HCT116 (cell line): ENCODE measurements at regions not wholly inside any gene's neighbourhood (a gene's known extent, or its start where the extent isn't known, plus 50 kb on each side); places are given as distances from the start of the nearest gene placed in this dataset.

Experiments
- ATAC-seq: fragments of 200-7000 bp; cut with Tn5 transposase; 2 replicates; pipeline ENCODE4 v1.9.1; 2020; ENCODE audit warnings: mild to moderate bottlenecking, moderate library complexity
- BruUV-seq: library from RNA; stranded (reverse); fragments of 400-500 nt; replicated peaks from 2 replicates; lab custom pipeline; 2021; lab: Mats Ljungman, UMichigan
- CTCF ChIA-PET: fragments of 300-600 bp; sonication (Branson Sonifier 250); formaldehyde crosslinking; loops from one replicate; lab custom pipeline; 2021; ENCODE audit warnings: antibody characterized with exemption; lab: Charles Lee
- POLR2A ChIA-PET: fragments of 300-600, 350-600 bp; sonication (Branson Sonifier 250); formaldehyde crosslinking; loops from one replicate; lab custom pipeline; 2021; ENCODE audit warnings: antibody characterized with exemption; lab: Charles Lee
- RAD21 ChIA-PET, 2 experiments: fragments of 300-600 bp; sonication (Branson Sonifier 250); formaldehyde crosslinking; loops; one replicate each; lab custom pipeline; 2023; ENCODE audit warnings: low total read pairs in 2 of 2; ENCODE audit not compliant: uncharacterized antibody in 2 of 2, unreplicated experiment in 2 of 2, low non-redundant PET in 1 of 2; lab: Charles Lee
- DNase-seq: peaks from one replicate; pipeline ENCODE4 v3.0.0-alpha.2; 2010; ENCODE audit warnings: low read depth, low spot score
- H2AFZ ChIP-seq: fragments of 200-600 bp; shearing (Covaris generic), sonication (generic); 2 replicates; pipeline ENCODE4 v1.6.1; 2017; ENCODE audit warnings: low read depth, mixed run types, mixed read lengths, antibody characterized with exemption, low read length; ENCODE audit not compliant: poor library complexity, severe bottlenecking
- H3K27ac ChIP-seq: 2 replicates; pipeline ENCODE4 v1.5.1; 2012; ENCODE audit warnings: low read depth, low read length
- H3K27me3 ChIP-seq: fragments of 200-600 bp; sonication (generic); 2 replicates; pipeline ENCODE4 v1.6.1; 2016; ENCODE audit warnings: mixed run types, low read length, mixed read lengths; ENCODE audit not compliant: insufficient read depth
- H3K36me3 ChIP-seq, 2 experiments: fragments of 200-500 bp in 1 of 2; fragments of 200-600 bp in 1 of 2; sonication (Bioruptor generic) in 1 of 2; sonication (generic) in 1 of 2; 2 replicates each; pipeline versions ENCODE4 v1.5.1 to v1.6.1; 2014 to 2016; ENCODE audit warnings: low read length in 2 of 2, inconsistent platforms in 1 of 2, mixed read lengths in 1 of 2, mixed run types in 1 of 2; ENCODE audit not compliant: insufficient read depth in 2 of 2, control insufficient read depth in 1 of 2
- H3K4me1 ChIP-seq, 2 experiments: fragments of 200-600 bp in 1 of 2; sonication (generic) in 1 of 2; 2 replicates each; pipeline versions ENCODE4 v1.5.1 to v1.6.1; 2012 to 2017; ENCODE audit warnings: low read length in 2 of 2, inconsistent platforms in 1 of 2, mild to moderate bottlenecking in 1 of 2, mixed read lengths in 1 of 2, mixed run types in 1 of 2, moderate library complexity in 1 of 2; ENCODE audit not compliant: insufficient read depth in 2 of 2, control insufficient read depth in 1 of 2
- H3K4me2 ChIP-seq: fragments of 200-600 bp; sonication (generic); 2 replicates; pipeline ENCODE4 v1.6.1; 2017; ENCODE audit warnings: mixed run types, low read length, mixed read lengths
- H3K4me3 ChIP-seq, 2 experiments: fragments of 200-600 bp in 1 of 2; sonication (generic) in 1 of 2; replicated peaks in 1 of 2; 2 replicates each; pipeline ENCODE4 v1.5.1; 2011 to 2016; ENCODE audit warnings: low read length in 2 of 2, control low read depth in 1 of 2, low read depth in 1 of 2, mild to moderate bottlenecking in 1 of 2, mixed read lengths in 1 of 2, mixed run types in 1 of 2
- H3K79me2 ChIP-seq: fragments of 200-600 bp; sonication (generic); 2 replicates; pipeline ENCODE4 v1.6.1; 2017; ENCODE audit warnings: mild to moderate bottlenecking, mixed run types, low read length, moderate library complexity, mixed read lengths; ENCODE audit not compliant: insufficient read depth
- H3K9ac ChIP-seq: fragments of 200-600 bp; sonication (generic); 2 replicates; pipeline ENCODE4 v1.6.1; 2016; ENCODE audit warnings: low read length, mixed read lengths
- H3K9me2 ChIP-seq: fragments of 200-600 bp; sonication (generic), shearing (Covaris generic); 2 replicates; pipeline ENCODE4 v1.6.1; 2017; ENCODE audit warnings: mixed run types, mild to moderate bottlenecking, moderate library complexity; ENCODE audit not compliant: insufficient read depth
- H3K9me3 ChIP-seq, 2 experiments: fragments of 200-500 bp in 1 of 2; fragments of 200-600 bp in 1 of 2; sonication (Bioruptor generic) in 1 of 2; sonication (generic) in 1 of 2; 2 replicates each; pipeline ENCODE4 v1.6.1; 2014 to 2017; ENCODE audit warnings: low read length in 2 of 2, mixed read lengths in 2 of 2, inconsistent platforms in 1 of 2, low read depth in 1 of 2, mild to moderate bottlenecking in 1 of 2, mixed run types in 1 of 2, moderate library complexity in 1 of 2; ENCODE audit not compliant: control insufficient read depth in 1 of 2, insufficient read depth in 1 of 2
- H4K20me1 ChIP-seq: fragments of 200-600 bp; sonication (generic), shearing (Covaris generic); 2 replicates; pipeline ENCODE4 v1.6.1; 2017; ENCODE audit warnings: mixed run types, mild to moderate bottlenecking, moderate library complexity; ENCODE audit not compliant: insufficient read depth
- EGR1 ChIP-seq: IDR thresholded peaks from 2 replicates; pipeline ENCODE4 v1.6.1; 2012; ENCODE audit warnings: low read depth
- EZH2phosphoT487 ChIP-seq: fragments of 200-600 bp; IDR thresholded peaks from 2 replicates; pipeline ENCODE4 v1.6.1; 2018; ENCODE audit warnings: antibody characterized with exemption, borderline replicate concordance
- FOSL1 ChIP-seq: IDR thresholded peaks from 2 replicates; pipeline ENCODE4 v1.6.1; 2012; ENCODE audit warnings: low read depth
- POLR2A ChIP-seq: IDR thresholded peaks from 2 replicates; pipeline ENCODE4 v1.7.0; 2011; ENCODE audit warnings: borderline replicate concordance; ENCODE audit not compliant: insufficient read depth, insufficient read length; ENCODE audit errors: extremely low read depth
- POLR2AphosphoS5 ChIP-seq: IDR thresholded peaks from 2 replicates; pipeline ENCODE4 v1.6.1; 2011; ENCODE audit warnings: mild to moderate bottlenecking, low read depth, low read length, moderate library complexity
- RAD21 ChIP-seq: IDR thresholded peaks from 2 replicates; pipeline ENCODE4 v1.6.1; 2012; ENCODE audit warnings: low read depth, mild to moderate bottlenecking
- SP1 ChIP-seq: IDR thresholded peaks from 2 replicates; pipeline ENCODE4 v1.6.1; 2012; ENCODE audit warnings: low read depth
- SRF ChIP-seq: IDR thresholded peaks from 2 replicates; pipeline ENCODE4 v1.6.1; 2012; ENCODE audit warnings: low read depth
- ZNF274 ChIP-seq: fragments of 200-500 bp; sonication (Bioruptor generic); IDR thresholded peaks from 2 replicates; pipeline ENCODE4 v1.6.1; 2014; ENCODE audit warnings: mild to moderate bottlenecking, low read depth, low read length, inconsistent platforms
- intact Hi-C: fragments of 100-400 bp; cut with micrococcal nuclease; formaldehyde crosslinking; loops from 2 replicates; pipeline ENCODE4 v1.10.0; 2022
- TF ChIP-seq, protein P1 (sequence below): IDR thresholded peaks from 2 replicates; pipeline ENCODE4 v1.6.1; 2012

- H2AFZ ChIP-seq, result no peak overlapping the region
- POLR2A ChIA-PET, result no interaction called here
- no peaks in the 10 kb centered on the region for H3K27me3 ChIP-seq
- H3K4me3 ChIP-seq, result no peak overlapping the region
- H3K9ac ChIP-seq, result no peak overlapping the region
- H3K9me2 ChIP-seq, result peaks cover 3% of the 10 kb centered on the region; the same call in 1 of the 2 replicates
- no peak for TF ChIP-seq EZH2phosphoT487
- TF ChIP-seq EGR1, result no peak
- no peak for TF ChIP-seq SP1
- no peak for TF ChIP-seq RAD21
- no peak for TF ChIP-seq POLR2AphosphoS5
- no peak for TF ChIP-seq ZNF274
- TF ChIP-seq SRF, result no peak
- no peak for TF ChIP-seq POLR2A
- no peak overlapping the region for H3K27ac ChIP-seq
- DNase-seq (no peak), ATAC-seq (no peak)
- CTCF ChIA-PET, result no interaction called here
- no peaks in the 10 kb centered on the region for H4K20me1 ChIP-seq
- no peaks in the 10 kb centered on the region for H3K79me2 ChIP-seq
- BruUV-seq, result no TSS peak
- H3K4me2 ChIP-seq, result no peak overlapping the region
- intact Hi-C loops, result no loop called here
- RAD21 ChIA-PET, result no interaction called here
- H3K36me3 ChIP-seq, result no peaks in the 10 kb centered on the region
- no peaks in the 10 kb centered on the region for H3K9me3 ChIP-seq
- no peaks in the 10 kb centered on the region for H3K4me1 ChIP-seq
These were observed 51.8 kb upstream of the CLRN1 start for GRCh38 chr3:151024339-151024738.

DNA sequence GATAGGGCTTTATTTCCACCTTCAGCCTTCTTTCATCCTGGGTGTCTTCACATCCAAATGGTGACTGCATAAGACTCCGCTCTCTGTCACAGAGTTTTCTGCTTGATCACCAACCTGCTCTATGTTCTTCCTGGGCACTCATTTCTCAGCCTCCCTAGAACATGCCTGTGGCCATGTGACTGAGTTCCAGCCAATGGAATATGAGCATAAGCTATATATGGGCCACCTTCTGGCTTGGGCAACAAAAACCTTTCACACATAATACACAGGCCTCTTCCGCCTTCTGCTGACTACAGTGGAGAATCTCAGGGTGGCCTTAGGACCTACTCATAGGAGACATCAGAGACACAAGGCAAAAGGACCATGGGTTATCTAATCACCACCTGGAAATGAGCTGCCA is 51.2 kb upstream of the MED12L start:
- Histone ChIP-seq H3K36me3 (no peaks in the 10 kb centered on the region), H3K4me2 (no peak overlapping the region), H3K27me3 (no peaks in the 10 kb centered on the region), H2AFZ (no peak overlapping the region), H3K9ac (no peak overlapping the region), H3K4me3 (no peak overlapping the region), H3K27ac (no peak overlapping the region), H3K9me2 (no peaks in the 10 kb centered on the region), H3K79me2 (no peaks in the 10 kb centered on the region), H4K20me1 (no peaks in the 10 kb centered on the region), H3K9me3 (no peaks in the 10 kb centered on the region), H3K4me1 (peaks cover 6 to 11% of the 10 kb centered on the region in 2 experiments)
- TF ChIP-seq RAD21 (0 out of 2 replicates have a peak, but pooled peaks have one; percentile 4), FOSL1 (no peak), ZNF274 (no peak)
- TF ChIP-seq, protein P1, sequence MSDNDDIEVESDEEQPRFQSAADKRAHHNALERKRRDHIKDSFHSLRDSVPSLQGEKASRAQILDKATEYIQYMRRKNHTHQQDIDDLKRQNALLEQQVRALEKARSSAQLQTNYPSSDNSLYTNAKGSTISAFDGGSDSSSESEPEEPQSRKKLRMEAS, result no peak
- POLR2A ChIA-PET, result no interaction called here
- no peak for DNase-seq
- RAD21 ChIA-PET, result no interaction called here
- peak; percentile 48 for ATAC-seq
- intact Hi-C loops, result no loop called here
- no TSS peak for BruUV-seq
- CTCF ChIA-PET, result no interaction called here
